ENCODE measurements at regions not wholly inside any gene's neighbourhood (a gene's known extent, or its start where the extent isn't known, plus 50 kb on each side); places are given as distances from the start of the nearest gene placed in this dataset.

DNA sequence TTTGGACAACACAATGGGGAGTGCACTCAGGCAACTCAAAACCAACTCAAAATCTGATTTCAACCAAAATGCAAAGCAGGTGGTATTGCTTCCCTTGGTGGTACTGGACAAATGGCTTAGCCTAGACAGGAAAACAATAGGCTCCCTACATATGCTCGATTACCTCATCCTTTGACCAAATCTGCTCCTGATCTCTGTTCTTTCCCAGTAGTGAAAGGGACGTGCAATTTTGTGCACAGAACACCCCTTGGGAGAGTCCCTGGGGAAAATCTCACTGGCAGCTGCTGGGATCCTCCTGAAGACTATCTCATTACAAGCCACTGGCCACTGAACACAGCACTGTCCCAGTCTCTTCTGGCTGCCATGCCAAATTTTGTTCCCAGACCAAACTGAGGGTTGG, 149.2 kb upstream of the VSTM2A start:
- ChIA-PET POLR2A (ENCODE audit: unreplicated experiment) (no interaction called here), CTCF (no interaction called here)
- dilution Hi-C loops (cut with HindIII; ENCODE audit: low sequenced_read_pairs, unreplicated experiment), result no loop called here
- no peak overlapping the region for H2BK120ac ChIP-seq (ENCODE audit: low read depth, low read length)
- H4K91ac ChIP-seq (ENCODE audit: insufficient read depth, low read depth, low read length), result no peak overlapping the region
- H3K27ac ChIP-seq (ENCODE audit: insufficient read depth, low read length), result no peak overlapping the region
- intact Hi-C loops (cut with micrococcal nuclease), result no loop called here
- no peaks in the 10 kb centered on the region for H3K36me3 ChIP-seq (ENCODE audit: control insufficient read depth, insufficient read depth, low read length)
- 0% methylated on average over 1 of the region's 2 CpGs; no CpG with 5 or more reads in 1 of the 2 experiments for WGBS, 2 experiments (ENCODE audit: extremely low coverage in 2 of 2, insufficient read length in 1 of 2)
- no peak overlapping the region for H2BK20ac ChIP-seq (ENCODE audit: low read depth, low read length)
- no peak overlapping the region for H3K14ac ChIP-seq (replicated peaks; ENCODE audit: low read depth, low read length)
- no peaks in the 10 kb centered on the region for H3K9me1 ChIP-seq (ENCODE audit: insufficient read depth, low read length)
- no peaks in the 10 kb centered on the region for H4K20me1 ChIP-seq (ENCODE audit: insufficient read depth, low read length)
- no peak overlapping the region for H2BK5ac ChIP-seq (ENCODE audit: low read depth, low read length, poor library complexity, severe bottlenecking)
- no peak overlapping the region for H3K4ac ChIP-seq (ENCODE audit: low read depth, low read length)
- DNase-seq (no peak), ATAC-seq (ENCODE audit: low read depth) (no peak)
- no peak overlapping the region for H3K9ac ChIP-seq (ENCODE audit: low read depth, low read length)
- no peak overlapping the region for H2AFZ ChIP-seq (replicated peaks; ENCODE audit: low read length, poor library complexity)
- no peaks in the 10 kb centered on the region for H3K79me1 ChIP-seq (ENCODE audit: low read depth in 1 of 2, low read length in 2 of 2)
- H3K27me3 ChIP-seq (ENCODE audit: control insufficient read depth, insufficient read depth, low read length), result no peaks in the 10 kb centered on the region
- H2AK5ac ChIP-seq (ENCODE audit: low read depth, low read length), result no peak overlapping the region
- BruUV-seq (replicated peaks), result no TSS peak
- no peak overlapping the region for H3K4me2 ChIP-seq (ENCODE audit: low read depth, low read length)
- H3K18ac ChIP-seq (ENCODE audit: low read depth, low read length), result no peak overlapping the region
- H4K8ac ChIP-seq (ENCODE audit: low read depth in 2 of 2, low read length in 2 of 2), result no peak overlapping the region
- 0 out of 2 replicates have a peak, but pooled peaks cover 1% of the 10 kb centered on the region for H3K9me3 ChIP-seq (ENCODE audit: control insufficient read depth, insufficient read depth, low read length)
- H2BK15ac ChIP-seq (ENCODE audit: low read depth, low read length), result no peak overlapping the region
- TF ChIP-seq SMC3 (IDR thresholded peaks at IDR 0.05; ENCODE audit: low read depth, low read length), result no peak
- TF ChIP-seq, protein P1, sequence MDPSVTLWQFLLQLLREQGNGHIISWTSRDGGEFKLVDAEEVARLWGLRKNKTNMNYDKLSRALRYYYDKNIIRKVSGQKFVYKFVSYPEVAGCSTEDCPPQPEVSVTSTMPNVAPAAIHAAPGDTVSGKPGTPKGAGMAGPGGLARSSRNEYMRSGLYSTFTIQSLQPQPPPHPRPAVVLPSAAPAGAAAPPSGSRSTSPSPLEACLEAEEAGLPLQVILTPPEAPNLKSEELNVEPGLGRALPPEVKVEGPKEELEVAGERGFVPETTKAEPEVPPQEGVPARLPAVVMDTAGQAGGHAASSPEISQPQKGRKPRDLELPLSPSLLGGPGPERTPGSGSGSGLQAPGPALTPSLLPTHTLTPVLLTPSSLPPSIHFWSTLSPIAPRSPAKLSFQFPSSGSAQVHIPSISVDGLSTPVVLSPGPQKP (IDR thresholded peaks at IDR 0.05; ENCODE audit: borderline replicate concordance, low read depth, low read length), result no peak
- no peak for TF ChIP-seq CHD1 (IDR thresholded peaks at IDR 0.05; ENCODE audit: low read depth, low read length)
- TF ChIP-seq MAFK (IDR thresholded peaks at IDR 0.05; ENCODE audit: low read depth, low read length), result no peak
- no peak for TF ChIP-seq NFE2L2 (IDR thresholded peaks at IDR 0.05; ENCODE audit: low read depth, low read length)
- TF ChIP-seq POLR2A (IDR thresholded peaks at IDR 0.05; ENCODE audit: low read depth, low read length), result no peak
- TF ChIP-seq MXI1 (IDR thresholded peaks at IDR 0.05; ENCODE audit: borderline replicate concordance, low read depth, low read length), result no peak
- TF ChIP-seq RAD21 (IDR thresholded peaks at IDR 0.05; ENCODE audit: low read length), result no peak
- no peak for TF ChIP-seq BHLHE40 (IDR thresholded peaks at IDR 0.05; ENCODE audit: low read depth, low read length)
- no peak for TF ChIP-seq RFX5 (IDR thresholded peaks at IDR 0.05; ENCODE audit: low read depth, low read length)
- no peaks in the 10 kb centered on the region for H3K4me1 ChIP-seq (ENCODE audit: control insufficient read depth, insufficient read depth, low read length)
- H2AK9ac ChIP-seq (replicated peaks; ENCODE audit: low read depth, low read length, poor library complexity), result no peak overlapping the region
- H4K5ac ChIP-seq (ENCODE audit: low read depth, low read length), result no peak overlapping the region
- no peak overlapping the region for H3K56ac ChIP-seq (ENCODE audit: extremely low read depth, insufficient read depth, low read length)
- H3K23ac ChIP-seq (ENCODE audit: low read depth, low read length), result no peak overlapping the region
- no peak overlapping the region for H3K4me3 ChIP-seq (ENCODE audit: insufficient read depth, low read depth, low read length)
- in situ Hi-C loops (cut with MboI; ENCODE audit: low sequenced_read_pairs), result no loop called here
